GM12874 (cell line): ENCODE measurements at regions not wholly inside any gene's neighbourhood (a gene's known extent, or its start where the extent isn't known, plus 50 kb on each side); places are given as distances from the start of the nearest gene placed in this dataset.

ENCODE experiments used
- TF ChIP-seq, protein P1 (sequence below): IDR thresholded peaks from 2 replicates; pipeline ENCODE4 v1.5.1; 2011; ENCODE audit warnings: low read depth, mild to moderate bottlenecking, control low read depth, low read length, moderate library complexity; ENCODE audit not compliant: insufficient read depth

DNA sequence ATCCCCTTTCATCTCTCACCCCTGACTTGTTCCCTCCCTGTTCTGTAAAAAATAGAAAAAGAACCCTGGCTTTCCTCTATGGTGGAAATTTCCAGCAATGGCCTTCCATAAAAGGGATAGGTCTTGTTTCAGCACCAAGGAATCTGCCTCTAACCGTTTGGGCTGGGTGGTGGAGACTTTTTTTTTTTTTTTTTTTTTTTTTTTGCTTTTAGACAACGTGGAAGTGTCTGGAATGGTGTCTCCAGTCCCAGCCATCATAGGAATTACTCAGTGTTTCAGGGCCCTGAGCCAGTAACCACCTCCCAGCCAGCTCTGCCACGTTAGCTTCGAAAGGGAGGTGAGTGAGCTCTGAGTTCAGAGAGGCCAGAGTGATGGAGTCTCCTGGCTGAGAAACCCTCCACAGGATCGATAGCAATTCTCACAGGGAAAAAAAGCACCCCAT, 97.3 kb upstream of the COL1A2 start:
- TF ChIP-seq, protein P1, sequence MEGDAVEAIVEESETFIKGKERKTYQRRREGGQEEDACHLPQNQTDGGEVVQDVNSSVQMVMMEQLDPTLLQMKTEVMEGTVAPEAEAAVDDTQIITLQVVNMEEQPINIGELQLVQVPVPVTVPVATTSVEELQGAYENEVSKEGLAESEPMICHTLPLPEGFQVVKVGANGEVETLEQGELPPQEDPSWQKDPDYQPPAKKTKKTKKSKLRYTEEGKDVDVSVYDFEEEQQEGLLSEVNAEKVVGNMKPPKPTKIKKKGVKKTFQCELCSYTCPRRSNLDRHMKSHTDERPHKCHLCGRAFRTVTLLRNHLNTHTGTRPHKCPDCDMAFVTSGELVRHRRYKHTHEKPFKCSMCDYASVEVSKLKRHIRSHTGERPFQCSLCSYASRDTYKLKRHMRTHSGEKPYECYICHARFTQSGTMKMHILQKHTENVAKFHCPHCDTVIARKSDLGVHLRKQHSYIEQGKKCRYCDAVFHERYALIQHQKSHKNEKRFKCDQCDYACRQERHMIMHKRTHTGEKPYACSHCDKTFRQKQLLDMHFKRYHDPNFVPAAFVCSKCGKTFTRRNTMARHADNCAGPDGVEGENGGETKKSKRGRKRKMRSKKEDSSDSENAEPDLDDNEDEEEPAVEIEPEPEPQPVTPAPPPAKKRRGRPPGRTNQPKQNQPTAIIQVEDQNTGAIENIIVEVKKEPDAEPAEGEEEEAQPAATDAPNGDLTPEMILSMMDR = no peak

DNA sequence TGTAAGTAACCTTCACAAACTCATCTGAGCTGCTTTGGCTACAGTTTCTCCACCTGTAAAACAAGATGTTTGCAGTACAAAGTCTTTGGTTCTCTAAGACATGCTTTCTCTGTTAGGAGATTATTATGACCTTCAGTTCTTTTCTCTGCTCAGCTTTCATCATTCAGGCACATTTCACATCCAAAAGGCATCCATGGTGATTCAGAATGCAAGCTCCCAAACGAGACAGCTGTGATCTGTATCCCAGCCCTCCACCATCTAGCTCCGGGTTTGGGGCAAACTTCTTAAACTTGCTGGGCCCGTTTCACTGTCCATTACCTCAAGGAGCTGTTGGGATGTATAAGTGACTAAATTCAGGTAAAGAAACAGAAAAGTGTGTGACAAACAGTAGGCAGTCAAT, 95.8 kb upstream of the COL1A2 start:
- TF ChIP-seq, protein P1 = no peak

DNA sequence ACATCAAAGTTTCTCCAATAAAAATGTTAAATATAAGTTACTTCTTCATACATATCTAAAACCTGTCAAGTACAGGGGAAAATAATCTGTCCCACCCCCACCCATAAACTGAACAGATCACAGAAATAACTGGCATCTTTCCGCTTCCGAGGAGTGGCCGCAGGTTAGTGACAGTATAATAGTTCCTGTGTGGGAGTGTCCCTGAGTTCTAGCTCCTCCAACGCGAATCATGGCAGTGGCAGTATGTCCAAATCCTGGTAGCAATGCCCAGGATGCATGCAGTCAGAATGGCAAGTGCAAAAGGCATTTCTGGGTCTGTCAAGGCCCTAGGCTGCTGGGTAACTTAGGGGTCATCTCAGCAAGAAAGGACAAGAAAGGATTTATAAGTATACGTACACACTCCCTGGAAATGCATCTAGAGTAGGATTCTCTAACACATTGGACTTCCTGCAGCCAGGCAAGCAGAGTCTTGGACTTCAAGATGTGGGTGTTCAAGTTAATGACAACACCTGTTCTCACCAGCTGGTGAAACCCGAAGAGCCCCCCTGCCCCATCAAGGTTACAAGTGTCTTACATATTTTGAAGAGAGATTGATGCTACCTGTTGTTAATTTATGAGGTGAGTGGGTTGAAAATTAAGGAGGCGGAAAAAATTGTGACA, 94.4 kb upstream of the COL1A2 start:
- TF ChIP-seq, protein P1 = no peak

DNA sequence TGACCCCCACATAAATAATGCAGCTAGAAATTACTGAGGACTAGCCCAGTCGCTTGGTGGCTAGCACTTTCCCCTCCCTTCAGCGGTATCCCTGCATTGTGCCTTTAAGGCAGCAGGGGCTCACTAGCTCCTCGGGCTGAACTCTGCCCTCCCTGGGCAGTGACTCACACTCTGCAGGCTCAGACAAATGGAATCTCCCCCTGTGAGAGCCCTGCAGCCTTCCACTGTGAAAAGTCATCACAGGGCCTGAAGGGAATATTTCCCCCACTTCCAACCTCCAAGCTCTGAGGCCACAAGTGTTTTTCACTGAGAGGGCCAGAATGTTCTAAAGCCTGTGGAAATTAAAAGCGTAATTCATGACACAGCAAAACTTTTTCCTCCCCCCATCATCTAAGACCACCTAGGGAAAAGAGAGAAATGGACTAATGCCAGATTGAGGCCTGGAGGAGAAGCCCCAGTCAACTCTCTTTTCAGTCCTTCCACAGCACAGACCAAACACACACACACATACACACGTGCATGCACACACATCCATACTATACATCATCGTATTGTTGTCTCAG, 93.6 kb upstream of the COL1A2 start:
- TF ChIP-seq, protein P1 = no peak

DNA sequence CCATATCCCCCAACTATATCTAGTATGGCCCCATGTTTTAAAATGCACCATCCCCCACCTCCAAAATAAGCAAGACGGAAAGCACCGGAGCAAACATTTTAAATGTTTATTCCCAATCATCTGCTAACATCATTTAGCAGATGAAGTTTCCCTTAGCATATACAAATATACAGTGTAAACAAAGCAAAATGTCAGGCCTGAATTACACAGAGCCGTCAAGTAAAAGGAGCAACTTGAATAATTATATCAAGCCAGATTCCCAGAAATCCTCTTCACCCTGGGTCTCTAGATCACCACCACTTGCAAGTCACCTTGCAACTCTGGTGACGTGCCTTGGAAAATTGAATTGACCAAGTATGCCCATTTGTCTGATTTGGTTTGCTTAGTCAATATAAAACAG, 91.6 kb upstream of the COL1A2 start:
- TF ChIP-seq, protein P1 = no peak

DNA sequence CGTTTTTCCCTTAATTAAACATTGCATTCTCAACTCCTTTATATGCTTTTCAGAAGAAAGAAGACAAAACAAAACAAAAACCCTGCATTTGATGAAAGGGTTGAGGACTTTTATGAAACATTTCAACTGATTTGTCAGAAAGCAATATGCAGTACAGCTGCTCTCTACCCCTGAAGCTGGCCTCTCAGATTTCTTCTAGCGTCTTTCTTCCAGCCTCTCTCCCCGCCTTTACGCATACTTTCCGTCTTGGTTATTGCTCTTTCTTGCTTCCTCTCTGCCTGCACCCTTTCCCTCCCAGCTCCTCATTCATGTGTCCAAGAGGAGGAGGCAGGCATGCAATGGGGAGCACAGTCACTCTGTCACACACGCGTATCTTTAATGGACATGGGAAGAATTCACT, 91.0 kb upstream of the COL1A2 start:
- TF ChIP-seq, protein P1 = no peak

DNA sequence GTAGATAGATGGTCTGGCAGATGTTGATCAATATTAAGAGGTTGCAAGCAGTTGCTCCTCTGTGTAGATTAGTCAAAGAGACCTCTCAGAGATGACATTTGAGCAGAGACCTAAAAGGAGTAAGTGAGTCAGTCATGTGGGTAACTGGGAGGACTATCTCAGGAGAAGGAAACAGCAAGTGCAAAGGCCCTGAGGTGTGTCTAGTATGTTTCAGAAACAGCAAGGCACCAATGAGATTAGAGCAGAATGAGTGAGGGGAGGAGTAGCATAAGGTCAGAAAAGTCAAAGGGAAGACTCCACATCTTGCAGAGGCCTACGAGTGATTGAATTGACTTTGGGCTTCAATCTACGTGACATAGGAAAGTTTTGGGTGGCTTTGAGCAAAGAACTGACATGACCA, 89.8 kb upstream of the COL1A2 start:
- TF ChIP-seq, protein P1 = no peak
